Ovary (tissue), 7 donors: ENCODE measurements at regions not wholly inside any gene's neighbourhood (a gene's known extent, or its start where the extent isn't known, plus 50 kb on each side); places are given as distances from the start of the nearest gene placed in this dataset.

Experiments
- DNase-seq, 5 donors: peaks; one replicate each; pipeline ENCODE4 v3.0.0-alpha.2; 2019 to 2020
- H3K27ac ChIP-seq, 2 donors: fragments of 200-600 bp; one replicate each; pipeline versions ENCODE4 v1.5.1 to v1.8.0; 2019 to 2022
- H3K27me3 ChIP-seq: fragments of 200-600 bp; one replicate; pipeline ENCODE4 v1.8.0; 2022
- H3K36me3 ChIP-seq: fragments of 200-600 bp; sonication (generic); one replicate; pipeline ENCODE4 v1.5.1; 2019
- H3K4me1 ChIP-seq: one replicate; pipeline ENCODE4 v1.8.1; 2013; ENCODE audit warnings: mild to moderate bottlenecking, moderate library complexity; ENCODE audit not compliant: insufficient read depth
- H3K4me3 ChIP-seq: fragments of 200-600 bp; sonication (generic); one replicate; pipeline ENCODE4 v1.5.1; 2017
- H3K9me3 ChIP-seq, 2 donors: fragments of 200-600 bp in 1 of 2; sonication (generic) in 1 of 2; one replicate each; pipeline versions ENCODE4 v1.5.1 to v1.8.1; 2013 to 2019; ENCODE audit warnings: mild to moderate bottlenecking in 1 of 2, moderate library complexity in 1 of 2
- EP300 ChIP-seq: sonication (generic); formaldehyde crosslinking; IDR thresholded peaks from one replicate; pipeline ENCODE4 v1.6.1; 2017; ENCODE audit warnings: antibody characterized with exemption
- POLR2A ChIP-seq: fragments of 450-650 bp; IDR thresholded peaks from one replicate; pipeline ENCODE4 v1.6.1; 2017; ENCODE audit warnings: antibody characterized with exemption, mild to moderate bottlenecking, moderate library complexity
- WGBS, 3 donors: extraction: QIAGEN DNeasy Blood & Tissue Kit in 1 of 3; methylation state at CpG; one replicate each; pipeline versions ENCODE4 v1.1.5 to v1.1.7; 2013 to 2017; 5-methylcytosine and 5-hydroxymethylcytosine counted together
- intact Hi-C, 4 donors: fragments of 100-400 bp; cut with DNase I; formaldehyde crosslinking; loops; one replicate each; pipeline versions ENCODE4 v1.11.0 to v1.15.1; 2022 to 2023
- TF ChIP-seq, protein P1 (sequence below), 3 donors: fragments of 450-650 bp in 2 of 3; fragments of 200-600 bp in 1 of 3; IDR thresholded peaks; one replicate each; pipeline versions ENCODE4 v1.5.1 to v1.8.0; 2016 to 2022; ENCODE audit warnings: antibody characterized with exemption in 3 of 3, mild to moderate bottlenecking in 1 of 3
- donor health status: DM: no; HTN: no; CAD: no; lungs with moderate emphysema.
- donor health status: DM: no; HTN: no; CAD: no.
- donor health status: Bipolar disorder and iron deficiency.
- donor health status: DM: no; HTN: no; CAD: no.
- donor health status: DM: yes; HTN: yes; CAD: no.

DNA sequence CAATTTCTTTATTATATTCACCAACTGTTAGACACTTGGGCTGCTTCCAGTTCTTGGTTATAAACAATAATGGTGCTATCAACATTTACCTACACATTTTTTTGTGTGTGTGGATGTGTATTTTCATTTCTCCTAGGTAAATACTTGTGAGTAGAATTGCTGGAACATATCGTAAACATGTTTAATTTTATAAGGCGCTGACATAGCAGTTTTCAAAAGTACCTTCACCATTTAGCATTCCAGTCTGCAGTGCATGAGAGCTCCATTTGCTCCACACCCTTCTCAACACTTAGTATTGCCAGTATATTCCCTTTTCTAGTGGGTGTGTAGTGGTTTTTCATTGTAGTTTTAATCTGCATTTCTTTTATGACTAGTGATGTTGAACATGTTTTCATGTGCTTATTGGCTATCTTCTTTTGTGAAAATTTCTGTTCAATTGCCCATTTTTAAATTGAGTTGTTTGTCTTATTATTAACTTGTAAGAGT lies 59.6 kb upstream of the FAM204A start:
- no peak overlapping the region for H3K27ac ChIP-seq
- intact Hi-C loops: no loop called here
- no peak for DNase-seq
- no peaks in the 10 kb centered on the region for H3K4me1 ChIP-seq
- no peak overlapping the region for H3K4me3 ChIP-seq
- H3K9me3 ChIP-seq: no peaks in the 10 kb centered on the region
- no peak for TF ChIP-seq POLR2A
- TF ChIP-seq, protein P1, sequence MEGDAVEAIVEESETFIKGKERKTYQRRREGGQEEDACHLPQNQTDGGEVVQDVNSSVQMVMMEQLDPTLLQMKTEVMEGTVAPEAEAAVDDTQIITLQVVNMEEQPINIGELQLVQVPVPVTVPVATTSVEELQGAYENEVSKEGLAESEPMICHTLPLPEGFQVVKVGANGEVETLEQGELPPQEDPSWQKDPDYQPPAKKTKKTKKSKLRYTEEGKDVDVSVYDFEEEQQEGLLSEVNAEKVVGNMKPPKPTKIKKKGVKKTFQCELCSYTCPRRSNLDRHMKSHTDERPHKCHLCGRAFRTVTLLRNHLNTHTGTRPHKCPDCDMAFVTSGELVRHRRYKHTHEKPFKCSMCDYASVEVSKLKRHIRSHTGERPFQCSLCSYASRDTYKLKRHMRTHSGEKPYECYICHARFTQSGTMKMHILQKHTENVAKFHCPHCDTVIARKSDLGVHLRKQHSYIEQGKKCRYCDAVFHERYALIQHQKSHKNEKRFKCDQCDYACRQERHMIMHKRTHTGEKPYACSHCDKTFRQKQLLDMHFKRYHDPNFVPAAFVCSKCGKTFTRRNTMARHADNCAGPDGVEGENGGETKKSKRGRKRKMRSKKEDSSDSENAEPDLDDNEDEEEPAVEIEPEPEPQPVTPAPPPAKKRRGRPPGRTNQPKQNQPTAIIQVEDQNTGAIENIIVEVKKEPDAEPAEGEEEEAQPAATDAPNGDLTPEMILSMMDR (IDR thresholded peaks at IDR 0.05): no peak
- no peak for TF ChIP-seq EP300
- H3K36me3 ChIP-seq: no peaks in the 10 kb centered on the region
- WGBS, 3 donors: 96 to 99% (median 98%) methylated on average over 2 of the region's 2 CpGs
- no peaks in the 10 kb centered on the region for H3K27me3 ChIP-seq

DNA sequence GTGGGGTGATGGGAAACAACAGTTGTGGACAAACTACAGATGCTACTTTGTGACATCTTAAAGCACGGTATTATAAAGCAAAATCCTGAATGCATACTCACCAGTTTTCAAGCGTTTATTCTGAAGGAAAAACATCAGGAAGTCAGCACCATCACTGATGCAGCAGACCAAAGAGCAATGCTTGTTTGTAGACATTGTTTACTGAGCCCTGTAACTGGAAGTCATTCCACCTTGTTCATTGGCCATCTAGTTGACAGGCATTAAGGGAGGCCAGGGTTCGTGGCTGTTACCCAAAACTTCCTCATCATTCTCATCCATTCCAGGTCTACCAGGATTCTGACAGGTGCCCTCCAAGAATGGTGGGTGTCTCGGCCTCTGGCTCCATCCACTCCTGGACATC lies 55.3 kb upstream of the FAM204A start:
- no peak overlapping the region for H3K4me3 ChIP-seq
- H3K4me1 ChIP-seq: no peaks in the 10 kb centered on the region
- no peak for DNase-seq
- TF ChIP-seq, protein P1 (IDR thresholded peaks at IDR 0.05): no peak
- TF ChIP-seq POLR2A (no peak), EP300 (no peak)
- H3K27ac ChIP-seq: no peak overlapping the region
- intact Hi-C loops: no loop called here
- H3K36me3 ChIP-seq: no peaks in the 10 kb centered on the region
- WGBS, 3 donors: 83 to 93% (median 91%) methylated on average over 4 of the region's 4 CpGs
- no peaks in the 10 kb centered on the region for H3K9me3 ChIP-seq
- no peaks in the 10 kb centered on the region for H3K27me3 ChIP-seq

DNA sequence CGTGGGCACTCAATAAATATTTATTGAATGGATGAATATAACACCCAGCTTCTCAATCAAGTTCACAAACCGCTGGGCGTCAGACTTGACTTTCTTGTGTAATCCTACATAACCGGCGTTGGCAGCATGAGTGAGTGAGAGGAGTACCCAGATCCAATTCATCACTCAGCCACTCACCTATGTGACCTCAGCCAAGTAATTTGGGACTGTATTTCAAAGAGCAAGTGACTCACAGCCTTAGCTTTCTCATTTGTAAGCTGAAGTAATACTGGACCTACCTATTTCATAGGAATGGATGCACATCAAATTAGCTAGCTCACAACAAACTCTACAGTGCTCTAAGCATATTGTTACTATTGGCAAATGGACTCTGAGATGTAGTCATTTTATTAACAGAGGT lies 53.8 kb upstream of the FAM204A start:
- no peaks in the 10 kb centered on the region for H3K36me3 ChIP-seq
- no peak overlapping the region for H3K4me3 ChIP-seq
- no peaks in the 10 kb centered on the region for H3K9me3 ChIP-seq
- no peak overlapping the region for H3K27ac ChIP-seq
- 91 to 94% (median 92%) methylated on average over 5 of the region's 5 CpGs for WGBS, 3 donors
- H3K27me3 ChIP-seq: no peaks in the 10 kb centered on the region
- intact Hi-C loops: no loop called here
- TF ChIP-seq, protein P1 (IDR thresholded peaks at IDR 0.05): no peak
- TF ChIP-seq POLR2A: no peak
- TF ChIP-seq EP300: no peak
- DNase-seq: no peak
- no peaks in the 10 kb centered on the region for H3K4me1 ChIP-seq

DNA sequence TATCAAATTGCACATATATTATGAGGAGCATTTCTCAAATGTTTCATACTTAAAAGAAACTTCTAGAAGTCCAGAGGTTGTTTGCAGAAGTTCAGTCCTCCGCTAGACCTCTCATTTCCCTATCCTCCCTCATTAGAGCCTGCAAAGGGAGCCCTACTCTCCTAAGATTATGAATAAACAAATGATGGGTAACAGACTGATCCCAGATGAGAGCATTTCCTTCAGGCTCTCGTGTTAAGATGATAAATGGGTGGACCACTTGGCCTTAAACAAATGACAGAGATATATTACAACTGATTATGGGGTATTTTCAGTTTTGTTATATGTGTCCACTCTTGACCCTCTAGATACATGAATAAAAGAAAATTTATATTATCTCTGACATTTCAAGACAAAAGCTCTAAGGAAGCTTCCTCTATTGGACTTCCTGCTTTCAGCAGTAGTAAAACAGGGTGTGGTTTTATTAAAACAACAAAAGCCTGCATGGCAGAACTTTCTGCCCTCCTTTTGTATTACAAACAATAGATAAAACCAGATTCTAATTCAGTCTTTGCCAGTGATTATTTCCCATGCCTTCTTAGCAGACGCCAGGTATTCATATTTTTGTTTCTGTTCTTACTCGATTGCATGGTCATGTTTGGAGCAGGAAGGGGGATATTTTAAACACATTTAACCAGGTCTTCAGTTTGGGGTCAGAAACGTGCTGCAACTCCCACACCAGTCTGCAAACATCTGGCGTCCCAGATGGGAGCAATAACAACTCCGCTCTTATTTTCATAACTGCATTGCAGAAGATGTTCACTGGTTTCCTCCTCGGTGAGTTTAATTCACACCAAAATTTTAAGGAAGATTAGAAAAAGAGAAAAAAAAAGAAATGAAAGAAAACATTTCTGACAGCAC lies 52.4 kb upstream of the FAM204A start:
- no peak for DNase-seq
- no peak for TF ChIP-seq EP300
- TF ChIP-seq POLR2A: no peak
- TF ChIP-seq, protein P1 (IDR thresholded peaks at IDR 0.05): no peak
- WGBS, 3 donors: 5 to 9% (median 6%) methylated on average over 8 of the region's 8 CpGs
- intact Hi-C loops: no loop called here
- H3K4me3 ChIP-seq: no peak overlapping the region
- no peaks in the 10 kb centered on the region for H3K9me3 ChIP-seq
- no peaks in the 10 kb centered on the region for H3K36me3 ChIP-seq
- H3K4me1 ChIP-seq: no peaks in the 10 kb centered on the region
- H3K27ac ChIP-seq: no peak overlapping the region
- H3K27me3 ChIP-seq: no peaks in the 10 kb centered on the region
